ENCODE measurements at regions not wholly inside any gene's neighbourhood (a gene's known extent, or its start where the extent isn't known, plus 50 kb on each side); places are given as distances from the start of the nearest gene placed in this dataset.

DNA sequence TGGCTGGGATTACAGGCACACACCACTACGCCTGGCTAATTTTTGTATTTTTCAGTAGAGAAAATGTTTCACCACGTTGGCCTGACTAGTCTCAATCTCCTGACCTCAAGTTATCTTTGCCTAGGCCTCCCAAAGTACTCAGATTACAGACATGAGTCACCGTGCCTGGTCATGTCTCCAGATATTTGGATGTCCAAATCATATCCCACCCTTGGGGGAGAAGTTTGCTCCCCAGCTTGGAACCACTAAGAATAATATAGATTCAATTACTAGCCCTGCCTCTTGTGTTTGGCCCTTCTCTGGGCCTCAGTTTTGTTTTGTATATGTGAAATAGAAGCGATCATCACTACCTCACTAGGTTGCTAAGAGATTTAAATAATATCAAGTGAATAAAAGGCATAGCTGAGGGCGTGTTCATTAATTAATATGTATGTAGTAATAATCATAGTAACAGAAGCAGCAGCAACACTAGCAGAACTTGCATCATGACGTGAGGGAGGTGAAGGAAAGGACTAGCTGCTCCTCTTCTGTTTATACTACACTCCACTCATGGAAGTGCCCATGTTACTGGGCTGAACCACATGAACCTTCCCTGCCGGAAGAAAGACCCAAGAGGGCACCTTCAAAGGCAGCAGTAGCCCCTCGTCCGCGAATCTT lies 253.6 kb upstream of the XYLT1 start:
- DNase-seq: no peak

DNA sequence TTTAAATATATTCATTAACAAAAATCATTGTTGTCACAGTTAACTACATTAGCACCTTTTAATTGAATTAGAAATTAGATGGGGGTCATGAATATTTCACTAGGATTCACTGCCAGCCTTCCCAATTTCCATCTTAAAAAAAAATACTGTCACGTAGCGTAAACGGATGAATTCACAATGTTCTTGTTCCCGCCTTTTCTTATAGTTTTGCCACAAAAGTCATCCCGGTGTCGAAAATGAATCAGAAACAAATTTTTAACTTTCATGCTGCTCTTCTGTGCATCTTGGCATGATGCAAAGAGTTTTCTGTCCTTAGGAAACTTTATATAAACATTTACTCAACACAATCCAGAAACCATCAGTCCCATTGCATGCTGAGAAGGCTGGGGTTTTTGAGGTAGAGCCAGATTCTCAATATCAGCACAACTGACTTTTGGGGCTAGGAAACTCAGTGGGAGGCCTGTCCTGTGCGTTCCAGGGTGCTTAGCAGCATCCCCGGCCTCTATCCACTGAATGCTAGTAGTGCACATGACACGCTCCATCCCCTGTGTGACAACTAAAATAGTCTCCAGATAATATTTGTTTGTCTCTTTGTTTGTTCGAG lies 252.9 kb upstream of the XYLT1 start:
- DNase-seq: no peak

DNA sequence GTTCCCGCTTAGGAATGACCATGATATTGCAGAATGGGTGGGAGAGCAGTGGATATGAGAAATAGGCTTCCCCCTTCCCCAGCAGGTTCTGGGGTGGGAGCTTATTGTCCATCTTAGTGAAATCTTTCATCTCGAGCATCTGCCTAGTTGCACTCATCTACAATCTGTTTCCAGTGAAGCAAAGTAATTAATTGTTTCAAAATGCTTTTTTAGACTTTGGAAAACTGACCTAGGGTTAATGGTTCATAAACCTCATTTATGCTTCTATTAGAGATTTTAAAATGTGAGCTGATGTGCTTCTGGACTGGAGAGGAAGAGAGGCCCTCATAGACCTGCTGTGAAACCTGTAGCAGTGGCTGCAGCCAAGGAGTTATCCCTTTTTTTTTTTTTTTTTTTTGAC lies 247.7 kb upstream of the XYLT1 start:
- no peak for DNase-seq

DNA sequence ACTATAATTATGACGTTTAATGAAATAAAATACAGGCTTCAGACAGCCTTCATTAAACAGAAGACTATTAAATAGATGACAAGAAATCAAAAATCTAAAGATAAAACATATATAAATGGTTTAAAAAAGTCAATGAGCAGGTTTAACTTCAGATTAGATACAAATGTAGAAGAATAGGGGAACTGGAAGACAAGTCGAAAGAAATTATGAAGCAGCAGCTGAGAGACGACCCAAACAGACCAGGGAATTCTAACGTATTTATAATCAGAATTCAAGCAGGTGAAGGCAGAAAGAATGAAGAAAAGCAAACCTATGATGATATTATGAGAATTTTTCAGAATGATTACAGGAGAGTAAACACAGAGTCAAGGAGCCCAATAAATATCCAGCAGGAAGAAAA lies 235.1 kb upstream of the XYLT1 start:
- no peak for DNase-seq

DNA sequence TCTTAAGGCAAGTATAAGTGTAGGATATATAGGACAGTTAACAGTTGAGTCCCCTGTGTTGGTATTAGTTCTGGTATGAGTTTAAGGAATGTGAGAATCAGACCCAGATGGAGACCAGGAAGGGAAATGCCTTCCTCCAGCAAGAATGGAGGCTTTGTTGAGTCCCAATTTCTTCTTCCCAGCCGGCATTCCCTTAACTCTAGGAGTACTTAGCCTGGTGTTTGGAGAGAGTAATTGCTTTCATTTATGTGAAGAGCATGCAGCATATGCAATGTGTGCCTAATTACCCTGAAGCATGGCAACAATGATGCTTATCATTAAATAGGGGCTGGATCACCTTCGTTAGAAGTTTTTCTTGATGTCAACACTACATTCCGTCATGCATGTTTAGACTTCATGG lies 225.9 kb upstream of the XYLT1 start:
- DNase-seq: no peak

DNA sequence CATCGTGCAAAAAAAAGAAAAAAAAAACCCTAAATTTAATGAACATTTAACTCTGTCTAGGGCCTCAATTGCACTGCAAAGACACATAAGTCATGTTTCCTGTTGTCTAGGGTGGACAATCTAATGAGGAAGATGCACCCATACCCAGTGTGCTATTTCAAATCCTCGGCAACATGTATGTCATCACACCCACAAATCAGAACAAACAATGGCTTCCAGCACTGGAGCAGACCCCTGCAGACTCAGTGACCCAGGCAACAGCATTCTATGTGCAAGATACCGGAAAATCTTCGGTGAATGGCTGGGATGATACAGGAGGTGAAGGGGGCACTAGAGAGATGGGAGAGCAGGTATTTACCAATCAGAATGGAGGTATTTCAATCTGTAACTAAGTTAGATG lies 221.7 kb upstream of the XYLT1 start:
- DNase-seq: no peak

DNA sequence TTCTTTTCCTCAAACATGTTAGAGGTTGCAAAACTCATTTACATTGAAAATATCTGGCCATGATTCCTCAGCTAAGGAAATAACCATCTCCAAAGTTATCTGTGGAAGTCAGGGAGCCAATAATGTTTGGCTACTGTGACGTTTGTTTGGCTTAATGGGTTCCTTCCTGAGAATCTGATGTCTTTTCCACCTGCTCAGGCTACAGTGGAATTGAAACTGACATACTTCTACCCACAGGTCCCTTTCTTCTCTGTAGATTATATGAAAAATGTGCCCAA lies 221.1 kb upstream of the XYLT1 start:
- DNase-seq: no peak

DNA sequence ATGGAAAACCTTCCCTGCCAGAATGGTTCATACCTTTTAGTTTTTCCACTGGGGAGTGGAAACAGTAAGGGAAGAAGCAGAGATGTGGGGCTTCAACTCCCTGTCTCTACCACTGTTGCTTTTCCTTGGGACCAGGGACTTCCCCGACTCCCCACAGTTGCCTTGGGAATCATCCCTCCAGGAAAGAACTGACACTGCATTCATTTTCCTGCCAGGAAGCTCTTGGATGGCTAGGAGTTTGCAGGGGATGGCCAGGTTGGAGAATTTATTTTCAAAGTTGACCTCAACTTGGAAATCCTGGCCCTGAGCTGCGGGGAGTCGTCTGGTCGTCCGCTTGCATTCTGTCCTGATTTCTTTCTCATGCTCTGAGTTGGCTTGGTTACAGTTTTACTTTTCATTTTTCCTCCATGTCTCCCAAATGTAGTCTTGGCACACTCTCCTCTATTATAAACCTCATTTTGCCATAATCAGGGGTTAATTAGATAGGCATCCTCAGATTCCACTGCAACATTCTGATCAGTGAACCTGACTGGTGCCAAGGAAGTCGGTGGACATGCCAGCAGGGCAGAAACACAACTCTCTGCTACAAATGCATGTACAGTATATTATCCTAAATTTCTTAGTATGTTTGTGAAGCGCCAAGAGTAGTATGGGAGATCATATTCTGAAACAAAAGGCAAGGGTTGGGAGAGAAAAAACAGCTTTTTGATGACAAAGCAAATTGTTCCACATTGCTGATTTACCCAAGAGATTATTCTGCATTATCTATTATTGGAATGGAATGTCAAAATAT lies 220.5 kb upstream of the XYLT1 start:
- DNase-seq: no peak

DNA sequence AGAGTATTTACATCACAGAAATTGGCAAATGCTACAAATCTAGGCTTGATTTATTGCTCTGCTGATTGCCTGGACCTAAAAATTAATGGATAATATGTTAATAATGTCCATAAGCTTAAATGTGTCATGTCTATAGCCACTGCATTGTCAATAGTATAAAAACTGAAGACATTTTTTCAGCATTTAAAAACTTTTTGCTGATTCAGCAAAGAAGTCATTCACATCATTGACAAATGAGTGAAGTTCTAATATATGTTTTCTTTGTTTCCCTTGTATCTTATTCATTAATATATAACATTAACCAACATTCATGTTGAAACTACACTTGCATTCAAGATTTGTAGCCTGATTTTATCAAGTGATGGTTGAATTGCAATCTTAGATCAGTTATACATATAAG lies 214.7 kb upstream of the XYLT1 start:
- no peak for DNase-seq

DNA sequence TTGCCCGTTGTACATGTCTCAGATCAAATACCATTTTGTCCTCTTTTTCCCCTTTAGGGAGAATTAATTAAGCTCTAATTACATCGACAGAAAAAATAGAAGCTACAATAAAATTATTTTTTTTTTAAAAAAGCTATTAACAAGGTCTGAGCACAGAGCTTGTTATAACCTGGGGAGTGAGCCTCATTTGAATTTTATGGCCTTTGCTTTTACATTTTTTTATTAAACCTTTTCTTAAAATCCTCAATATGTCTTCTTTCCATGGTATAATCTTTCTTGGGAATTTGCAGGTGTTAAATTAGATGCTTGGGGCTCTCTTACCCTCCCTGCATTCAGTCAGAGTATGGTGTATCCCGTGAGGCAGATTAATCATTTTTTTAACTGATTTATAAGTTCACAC lies 212.5 kb upstream of the XYLT1 start:
- no peak for DNase-seq

DNA sequence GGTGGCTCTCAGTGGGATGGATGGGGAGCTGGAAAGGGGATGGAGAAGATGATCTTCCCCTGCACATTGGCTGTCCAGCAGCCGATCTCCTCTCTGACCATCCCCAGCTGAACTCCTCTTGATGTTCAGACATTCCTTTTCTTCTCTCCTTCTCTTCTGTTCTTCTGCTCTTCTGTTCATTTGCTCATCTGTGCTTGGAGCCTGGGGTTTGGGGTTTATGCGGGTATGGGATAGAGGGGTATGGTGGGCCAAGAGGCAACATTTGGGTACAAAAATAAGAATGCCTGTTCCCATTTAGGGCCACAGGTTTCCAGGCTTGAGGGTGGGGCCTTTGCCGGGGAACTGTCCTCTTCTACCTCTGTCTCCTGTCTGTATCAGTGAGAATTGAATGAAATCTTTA lies 205.4 kb upstream of the XYLT1 start:
- DNase-seq: no peak

DNA sequence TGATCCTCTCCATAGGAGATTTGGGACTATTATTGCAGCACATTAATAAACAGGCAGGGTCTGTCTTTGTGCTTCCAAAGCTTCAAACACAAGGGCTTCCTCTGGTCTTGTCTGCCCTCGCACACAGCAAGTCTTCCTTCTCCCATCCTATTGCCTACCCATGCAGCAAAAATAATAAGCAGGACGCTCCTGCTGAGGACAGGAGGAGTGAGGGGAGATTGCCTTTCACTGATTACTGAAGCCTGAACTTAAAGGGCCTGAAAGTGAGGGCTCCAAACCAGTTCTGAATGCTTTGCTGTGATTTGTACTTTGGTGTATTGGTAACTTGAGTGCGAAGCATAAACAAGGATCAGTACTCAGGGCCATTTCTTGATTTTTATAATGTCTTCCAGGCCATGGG lies 197.6 kb upstream of the XYLT1 start:
- DNase-seq: no peak

DNA sequence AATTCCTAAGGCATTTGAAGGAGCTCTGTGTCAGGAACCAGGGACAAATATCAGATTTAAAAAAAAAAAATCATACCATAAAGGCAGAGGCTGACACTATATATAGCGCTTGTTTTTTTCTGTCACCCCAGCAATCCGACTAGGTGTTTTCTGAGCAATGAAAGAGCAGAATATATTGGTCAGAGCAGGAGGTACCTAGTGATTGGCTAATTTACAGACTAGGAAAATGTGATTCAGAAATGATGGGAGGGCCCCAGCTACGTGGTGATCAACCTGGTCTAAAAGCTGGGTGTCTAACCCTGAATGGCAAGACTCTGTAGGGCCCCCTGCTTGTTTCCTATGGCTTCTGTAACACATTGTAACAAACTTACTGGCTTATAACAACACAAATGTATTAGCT lies 195.5 kb upstream of the XYLT1 start:
- DNase-seq: no peak

DNA sequence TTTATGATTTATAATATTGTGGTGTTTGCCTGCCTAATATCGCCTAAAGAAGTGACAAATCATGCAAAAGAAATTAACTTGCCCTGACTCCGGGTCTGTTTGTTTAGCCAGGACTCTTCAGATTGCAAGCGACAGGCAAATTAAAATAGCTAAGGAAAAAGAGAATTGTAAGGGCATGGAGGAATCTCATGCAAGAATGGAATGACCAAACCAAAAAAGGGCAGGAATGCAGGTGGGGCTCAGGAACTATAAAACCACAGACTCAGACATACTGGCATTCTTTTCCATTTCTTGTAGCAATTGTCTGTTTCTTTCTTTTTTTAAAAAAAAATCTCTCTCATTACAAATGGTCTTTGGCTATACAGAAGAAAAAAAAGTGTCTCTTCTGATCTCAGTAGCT lies 188.1 kb upstream of the XYLT1 start:
- DNase-seq: no peak

DNA sequence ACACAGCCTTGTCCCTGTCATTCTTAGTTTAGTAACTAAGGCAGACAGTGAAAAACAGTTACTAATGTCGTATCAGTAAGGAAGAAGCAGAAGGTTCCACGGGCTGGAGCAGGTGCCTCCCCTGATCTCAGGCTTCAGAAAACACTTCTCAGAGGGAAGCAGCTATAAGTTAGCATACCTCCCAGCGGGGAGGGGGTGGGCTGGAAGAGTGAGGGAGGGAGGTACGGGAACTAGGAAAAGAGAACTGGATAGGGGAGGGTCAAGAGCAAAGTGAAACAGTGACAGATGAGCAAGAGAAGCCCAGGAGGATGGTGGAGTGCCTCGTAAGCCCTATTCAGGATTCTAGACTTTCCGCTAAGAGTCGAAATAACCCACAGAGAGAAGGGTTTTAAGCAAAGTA lies 186.3 kb upstream of the XYLT1 start:
- no peak for DNase-seq

DNA sequence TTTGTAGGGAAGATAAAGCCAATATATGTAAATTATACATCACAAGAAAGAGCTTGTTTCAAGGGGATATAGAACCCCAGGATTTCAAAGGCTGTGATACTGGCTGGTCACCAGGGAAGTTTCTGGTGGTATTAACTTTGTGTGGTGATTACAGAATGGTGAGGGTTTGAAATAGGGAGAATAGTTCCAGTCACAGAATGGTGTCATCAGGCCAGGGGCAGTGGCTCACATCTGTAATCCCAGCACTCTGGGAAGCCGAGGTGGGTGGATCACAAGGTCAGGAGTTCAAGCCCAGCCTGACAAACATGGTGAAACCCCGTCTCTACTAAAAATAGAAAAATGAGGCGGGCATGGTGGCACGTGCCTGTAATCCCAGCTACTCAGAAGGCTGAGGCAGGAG lies 183.8 kb upstream of the XYLT1 start:
- DNase-seq: no peak

DNA sequence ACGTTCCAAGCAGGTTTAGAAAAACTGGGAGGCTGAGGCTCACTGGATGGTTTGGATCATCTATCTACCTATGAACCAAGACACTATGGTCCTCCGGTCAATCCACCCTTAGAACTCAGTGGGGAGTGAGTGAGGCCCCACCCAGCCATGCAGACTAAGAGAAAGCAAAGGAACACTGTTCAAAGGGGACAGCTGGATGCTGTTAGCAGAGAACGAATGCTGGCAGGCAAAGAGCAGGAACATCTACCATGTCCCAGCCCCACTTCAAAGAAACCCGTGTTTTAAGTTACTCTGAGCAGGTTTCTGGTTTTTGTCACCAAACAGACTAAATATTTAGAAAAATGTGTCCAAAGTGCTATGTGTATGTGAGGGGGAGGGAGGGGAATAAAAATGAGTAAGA lies 183.4 kb upstream of the XYLT1 start:
- DNase-seq: no peak

DNA sequence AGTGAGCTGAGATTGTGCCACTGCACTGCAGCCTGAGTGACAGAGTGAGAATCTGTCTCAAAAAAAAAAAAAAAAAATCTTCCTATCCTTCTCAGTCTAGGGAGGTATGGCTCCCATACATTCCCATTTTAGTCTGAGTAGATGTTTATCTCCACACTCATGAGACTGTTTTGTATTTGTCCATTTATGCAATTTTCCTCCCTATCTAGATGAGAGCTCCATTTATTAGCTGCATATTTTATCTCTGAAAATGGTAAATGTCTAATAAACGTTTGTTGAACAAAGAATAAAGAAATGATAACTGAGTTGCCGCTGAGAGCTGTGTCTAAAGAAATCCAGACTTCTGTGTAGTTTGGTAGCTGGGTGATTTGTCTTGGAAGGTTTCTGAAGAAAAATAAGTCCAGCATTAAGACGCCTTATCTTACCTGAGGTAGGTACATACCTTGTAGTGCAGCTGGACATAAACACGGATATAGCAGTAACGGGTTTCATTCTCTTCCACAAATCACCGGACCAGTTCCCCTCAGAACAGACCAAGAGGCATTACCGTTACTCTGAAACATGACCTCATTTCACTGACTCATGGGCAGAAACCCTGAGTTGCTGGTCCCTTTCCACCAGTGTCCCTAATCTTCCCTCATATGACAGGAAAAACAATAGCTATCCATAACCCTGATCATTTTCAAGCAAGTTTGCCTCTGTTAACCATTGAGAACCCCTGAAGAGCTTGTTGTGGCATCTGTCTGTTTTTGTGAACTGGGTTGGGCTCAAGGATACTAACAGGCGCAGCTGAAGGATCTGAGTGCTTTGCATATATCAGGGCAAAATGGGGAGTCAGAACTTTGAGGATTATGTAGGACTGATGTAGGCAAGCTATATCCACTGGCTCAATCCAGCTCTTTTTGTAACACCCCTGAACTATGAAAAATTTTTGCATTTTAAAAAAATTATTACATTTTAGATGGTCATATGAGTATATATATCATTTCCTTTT lies 177.4 kb upstream of the XYLT1 start:
- no peak for DNase-seq

DNA sequence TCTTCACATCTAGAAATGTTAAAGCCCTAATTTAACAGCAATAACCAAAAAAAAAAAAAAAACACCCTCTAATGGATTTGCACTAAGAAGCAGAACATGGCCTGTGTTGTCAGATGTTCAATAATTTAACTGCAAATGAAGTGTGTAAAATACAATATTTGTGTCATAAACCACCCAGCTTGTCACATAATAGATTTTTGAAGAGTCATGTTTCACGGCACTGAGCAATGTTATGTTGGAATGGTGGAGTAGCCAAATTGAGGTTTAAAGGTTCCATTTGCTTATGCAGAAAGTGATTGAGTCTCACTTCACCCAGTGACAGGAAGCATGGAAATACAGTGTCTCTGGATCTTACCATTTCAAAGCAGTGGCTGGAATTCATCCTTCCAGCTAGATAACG lies 173.2 kb upstream of the XYLT1 start:
- DNase-seq: no peak

DNA sequence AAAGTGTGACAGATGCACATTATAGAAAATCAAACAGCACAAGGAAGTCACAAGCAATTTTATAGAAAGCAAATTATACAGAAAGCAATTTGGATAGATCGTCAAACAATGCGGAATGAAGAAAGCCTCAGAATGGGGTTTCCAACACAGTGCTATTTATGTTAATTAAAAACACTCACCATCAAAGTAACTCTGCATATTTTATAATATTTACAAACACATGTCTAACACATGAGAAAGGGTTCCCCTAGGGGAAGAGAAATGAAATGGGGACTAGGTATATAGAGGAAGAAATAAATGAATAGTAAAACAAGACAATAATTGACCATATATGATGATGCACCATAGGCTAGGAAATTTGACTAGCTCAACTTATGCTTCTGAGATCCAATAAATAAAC lies 171.2 kb upstream of the XYLT1 start:
- no peak for DNase-seq

DNA sequence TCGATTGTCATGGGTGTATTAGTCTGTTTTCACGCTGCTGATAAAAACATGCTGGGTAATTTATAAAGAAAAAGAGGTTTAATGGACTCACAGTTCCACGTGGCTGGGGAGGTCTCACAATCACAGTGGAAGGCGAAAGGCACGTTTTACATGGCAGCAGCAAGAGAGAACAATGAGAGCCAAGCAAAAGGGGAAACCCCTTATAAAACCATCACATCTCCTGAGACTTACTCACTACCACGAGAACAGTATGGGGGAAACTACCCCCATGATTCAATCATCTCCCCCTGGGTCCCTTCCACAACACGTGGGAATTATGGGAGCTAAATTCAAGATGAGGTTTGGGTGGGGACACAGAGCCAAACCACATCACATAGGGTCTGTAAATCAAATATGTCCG lies 167.4 kb upstream of the XYLT1 start:
- DNase-seq: no peak

DNA sequence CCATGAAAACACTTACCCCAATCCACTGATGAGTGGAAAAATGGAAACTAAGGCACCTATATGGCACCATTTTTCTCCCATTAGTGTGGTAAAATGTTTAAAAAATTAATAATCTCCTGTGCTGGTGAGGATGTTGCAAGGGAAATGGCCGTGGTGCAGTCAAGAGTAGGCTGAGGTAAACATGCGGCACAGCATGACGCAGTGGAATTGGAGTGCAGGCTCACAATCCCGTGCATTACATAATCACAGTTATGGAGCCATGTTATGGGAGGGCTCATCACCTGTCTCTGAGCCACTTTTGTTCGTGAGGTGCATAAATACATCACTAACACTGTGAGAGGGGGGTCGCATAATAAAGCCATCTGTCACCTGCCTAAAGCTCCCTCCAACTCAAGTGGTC lies 164.4 kb upstream of the XYLT1 start:
- DNase-seq: no peak

DNA sequence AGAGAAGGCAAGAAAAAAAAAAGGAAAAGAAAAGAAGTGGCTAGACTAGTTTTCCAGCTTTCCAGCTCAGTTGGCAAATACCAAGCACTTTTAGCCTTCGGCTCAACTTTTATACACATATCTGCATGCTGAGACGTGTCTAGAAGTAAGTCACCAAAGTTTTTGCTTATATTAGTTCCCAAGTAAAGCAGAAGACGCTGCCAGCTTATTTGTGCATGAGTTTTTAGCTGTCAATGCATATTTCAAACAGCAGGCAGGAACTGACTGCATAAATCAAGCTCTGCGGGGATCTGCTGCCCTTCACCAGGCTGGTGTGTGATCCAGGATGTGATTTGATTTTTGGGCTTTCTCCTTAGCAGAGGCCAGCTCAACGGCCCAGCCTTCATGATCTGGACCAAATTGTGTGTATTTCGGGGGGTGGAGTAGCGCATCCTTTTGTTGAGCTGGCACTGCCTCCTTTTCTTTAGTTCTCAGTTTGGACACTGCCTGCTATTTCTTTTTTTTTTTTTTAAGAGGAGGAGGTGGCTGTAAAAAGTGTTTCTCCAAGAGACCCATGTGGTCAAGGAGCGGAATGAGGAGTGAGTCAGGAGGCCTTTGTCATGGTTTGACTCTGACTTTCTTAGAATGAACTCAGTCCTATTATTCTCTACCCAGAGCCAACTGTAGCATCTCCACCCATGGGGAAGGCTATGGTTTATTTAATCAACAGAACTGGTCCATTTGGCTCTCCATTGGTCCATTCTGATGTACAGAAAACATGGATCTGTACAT lies 162.6 kb upstream of the XYLT1 start:
- no peak for DNase-seq
